ENCODE measurements at regions not wholly inside any gene's neighbourhood (a gene's known extent, or its start where the extent isn't known, plus 50 kb on each side); places are given as distances from the start of the nearest gene placed in this dataset.

DNA sequence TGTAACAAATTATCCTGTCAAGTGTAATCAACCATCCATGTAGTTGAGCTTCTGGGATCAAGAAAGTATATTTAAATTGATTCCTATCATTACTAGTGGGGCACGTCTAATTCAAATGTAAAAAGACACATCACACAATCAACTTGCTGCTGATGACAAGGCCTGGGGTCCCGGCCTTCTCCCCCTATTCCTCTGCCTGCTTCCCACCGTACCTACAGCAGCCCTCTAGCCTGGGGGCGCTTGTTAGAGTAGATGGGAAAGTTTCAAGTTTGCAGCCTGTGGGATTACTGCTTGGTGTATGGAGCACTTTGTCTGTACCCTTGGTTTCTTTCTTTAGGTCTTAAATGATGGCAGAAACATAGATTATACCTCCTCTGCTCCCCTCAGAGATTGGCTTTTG, 333.3 kb upstream of the KYNU start:
- DNase-seq (ENCODE audit: extremely low spot score), result no peak
- TF ChIP-seq ZNF384 (IDR thresholded peaks at IDR 0.05), result no peak
- no peak for TF ChIP-seq FOXA1 (IDR thresholded peaks at IDR 0.05)
- TF ChIP-seq ARNT (IDR thresholded peaks at IDR 0.05), result no peak
- TF ChIP-seq FOXM1 (IDR thresholded peaks at IDR 0.05; ENCODE audit: borderline replicate concordance), result no peak
- no peak for TF ChIP-seq PKNOX1 (IDR thresholded peaks at IDR 0.05)
- no peak for TF ChIP-seq ELF4 (IDR thresholded peaks at IDR 0.05)
- no peak for TF ChIP-seq CTBP1 (IDR thresholded peaks at IDR 0.05; ENCODE audit: borderline replicate concordance)
- no peak for TF ChIP-seq SUZ12 (IDR thresholded peaks at IDR 0.05)
- TF ChIP-seq NFRKB (IDR thresholded peaks at IDR 0.05), result no peak
- no peak for TF ChIP-seq BHLHE40 (IDR thresholded peaks at IDR 0.05; ENCODE audit: borderline replicate concordance)
- no peak for TF ChIP-seq HDGF (IDR thresholded peaks at IDR 0.05; ENCODE audit: borderline replicate concordance)
- TF ChIP-seq L3MBTL2 (conservative IDR thresholded peaks at IDR 0.05), result no peak
- TF ChIP-seq SP1 (IDR thresholded peaks at IDR 0.05), result no peak
- TF ChIP-seq TARDBP (IDR thresholded peaks at IDR 0.05), result no peak
- TF ChIP-seq LEF1 (IDR thresholded peaks at IDR 0.05; ENCODE audit: borderline replicate concordance), result no peak
- TF ChIP-seq FOXK2 (IDR thresholded peaks at IDR 0.05), result no peak
- ChIA-PET POLR2A (no interaction called here), CTCF (no interaction called here)

DNA sequence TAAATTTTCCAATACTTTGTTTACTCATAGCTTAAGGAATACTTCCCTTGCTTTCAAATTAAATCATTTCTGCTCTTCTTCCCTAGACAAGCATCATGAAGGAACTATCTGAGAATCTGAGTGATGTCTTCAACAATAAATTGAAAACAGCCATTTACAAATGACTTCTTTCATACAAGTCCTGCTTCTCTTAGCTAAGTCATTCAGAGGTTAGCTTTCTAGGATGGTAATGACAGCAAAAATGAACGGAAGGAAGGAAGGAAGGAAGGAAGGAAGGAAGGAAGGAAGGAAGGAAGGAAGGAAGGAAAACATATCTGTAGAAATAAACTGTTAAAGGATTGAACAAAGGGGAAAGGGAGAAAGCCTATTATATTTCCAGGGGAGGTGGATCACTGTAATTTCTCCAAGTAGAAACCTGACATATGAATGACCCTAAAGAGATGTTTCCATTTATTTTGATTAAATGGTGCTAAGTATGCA, 335.0 kb upstream of the KYNU start:
- no peak for DNase-seq (ENCODE audit: extremely low spot score)
- no peak for TF ChIP-seq BHLHE40 (IDR thresholded peaks at IDR 0.05; ENCODE audit: borderline replicate concordance)
- TF ChIP-seq ARNT (IDR thresholded peaks at IDR 0.05), result no peak
- TF ChIP-seq HDGF (IDR thresholded peaks at IDR 0.05; ENCODE audit: borderline replicate concordance), result no peak
- no peak for TF ChIP-seq TARDBP (IDR thresholded peaks at IDR 0.05)
- no peak for TF ChIP-seq SP1 (IDR thresholded peaks at IDR 0.05)
- no peak for TF ChIP-seq LEF1 (IDR thresholded peaks at IDR 0.05; ENCODE audit: borderline replicate concordance)
- no peak for TF ChIP-seq FOXM1 (IDR thresholded peaks at IDR 0.05; ENCODE audit: borderline replicate concordance)
- no peak for TF ChIP-seq FOXK2 (IDR thresholded peaks at IDR 0.05)
- no peak for TF ChIP-seq PKNOX1 (IDR thresholded peaks at IDR 0.05)
- TF ChIP-seq SUZ12 (IDR thresholded peaks at IDR 0.05), result no peak
- no peak for TF ChIP-seq CTBP1 (IDR thresholded peaks at IDR 0.05; ENCODE audit: borderline replicate concordance)
- TF ChIP-seq FOXA1 (IDR thresholded peaks at IDR 0.05), result no peak
- TF ChIP-seq L3MBTL2 (conservative IDR thresholded peaks at IDR 0.05), result no peak
- no peak for TF ChIP-seq ZNF384 (IDR thresholded peaks at IDR 0.05)
- no peak for TF ChIP-seq NFRKB (IDR thresholded peaks at IDR 0.05)
- no peak for TF ChIP-seq ELF4 (IDR thresholded peaks at IDR 0.05)
- POLR2A ChIA-PET, result no interaction called here
- CTCF ChIA-PET, result interaction anchor here (0.6 kb wide), 1 partner anchor 534 kb away, joined by 3 read pairs; no protein-coding TSS in a partner anchor

DNA sequence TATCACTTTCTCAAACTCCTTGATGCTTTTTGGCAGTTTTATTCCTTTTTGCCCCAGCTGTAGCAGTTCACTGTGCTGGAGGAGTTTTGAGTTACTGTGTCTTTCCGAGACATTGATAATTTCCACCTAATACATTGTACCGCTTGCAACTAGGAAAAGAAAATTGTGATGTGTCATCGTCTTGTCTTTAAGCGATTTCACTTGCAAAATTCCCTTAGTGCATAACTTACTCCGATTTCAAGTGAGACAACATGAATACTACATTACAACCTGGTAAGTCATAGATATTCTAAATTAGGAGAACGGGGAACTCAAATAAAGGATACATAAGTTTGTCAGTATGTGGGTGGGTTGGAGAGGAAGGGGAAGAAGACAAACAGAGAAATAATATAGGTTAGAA, 340.5 kb upstream of the KYNU start:
- no peak for DNase-seq (ENCODE audit: extremely low spot score)
- TF ChIP-seq HDGF (IDR thresholded peaks at IDR 0.05; ENCODE audit: borderline replicate concordance) (no peak), ARNT (IDR thresholded peaks at IDR 0.05) (no peak), ELF4 (IDR thresholded peaks at IDR 0.05) (no peak), CTBP1 (IDR thresholded peaks at IDR 0.05; ENCODE audit: borderline replicate concordance) (no peak), SP1 (IDR thresholded peaks at IDR 0.05) (no peak), FOXA1 (IDR thresholded peaks at IDR 0.05) (no peak), SUZ12 (IDR thresholded peaks at IDR 0.05) (no peak), PKNOX1 (IDR thresholded peaks at IDR 0.05) (no peak), L3MBTL2 (conservative IDR thresholded peaks at IDR 0.05) (no peak)
- POLR2A ChIA-PET, result no interaction called here
- CTCF ChIA-PET, result no interaction called here

DNA sequence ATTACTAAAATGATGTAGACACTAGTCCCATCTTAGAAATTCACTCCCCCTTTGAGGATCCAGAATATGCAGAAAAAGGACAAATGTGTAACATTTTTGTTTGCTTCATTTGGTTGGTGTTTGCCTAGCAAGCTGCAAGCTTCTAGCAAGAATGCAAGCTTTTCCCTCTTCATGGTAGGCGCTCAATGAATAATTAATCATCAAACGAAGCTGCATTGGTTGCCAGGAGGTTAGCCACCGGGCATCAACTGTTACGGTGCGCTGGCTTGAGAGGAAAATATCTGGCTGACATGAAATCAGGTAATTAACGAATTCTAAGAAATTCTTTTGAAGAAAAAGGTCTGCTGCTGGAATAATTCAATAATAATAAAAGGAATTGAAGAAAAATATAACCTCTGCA, 341.0 kb upstream of the KYNU start:
- no peak for TF ChIP-seq ZNF384 (IDR thresholded peaks at IDR 0.05)
- TF ChIP-seq HDGF (IDR thresholded peaks at IDR 0.05; ENCODE audit: borderline replicate concordance), result no peak
- TF ChIP-seq BHLHE40 (IDR thresholded peaks at IDR 0.05; ENCODE audit: borderline replicate concordance), result no peak
- DNase-seq (ENCODE audit: extremely low spot score), result no peak
- POLR2A ChIA-PET, result no interaction called here
- CTCF ChIA-PET, result no interaction called here

DNA sequence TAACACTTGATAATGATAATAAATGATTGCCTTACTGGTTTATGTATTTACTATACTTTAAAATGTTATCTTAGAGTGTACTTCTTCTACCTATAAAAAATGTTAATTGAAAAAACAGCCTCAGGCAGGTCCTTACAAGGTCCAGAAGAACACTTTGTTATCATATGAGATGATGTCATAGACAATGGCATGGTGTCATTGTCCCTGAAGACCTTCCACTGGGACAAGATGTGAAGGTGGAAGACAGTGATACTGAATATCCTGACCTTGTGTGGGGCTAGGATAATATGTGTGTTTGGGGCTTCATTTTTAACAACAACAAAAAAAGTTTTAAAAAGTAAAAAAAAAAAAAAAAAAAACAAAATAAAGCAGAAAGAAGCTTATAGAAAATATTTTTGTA, 342.2 kb upstream of the KYNU start:
- DNase-seq (ENCODE audit: extremely low spot score), result no peak
- POLR2A ChIA-PET, result no interaction called here
- TF ChIP-seq PKNOX1 (IDR thresholded peaks at IDR 0.05) (0 out of 2 replicates have a peak, but pooled peaks have one; percentile 16), FOXM1 (IDR thresholded peaks at IDR 0.05; ENCODE audit: borderline replicate concordance) (no peak)
- CTCF ChIA-PET, result no interaction called here

- DNase-seq (ENCODE audit: extremely low spot score), result no peak
- POLR2A ChIA-PET, result no interaction called here
- CTCF ChIA-PET, result no interaction called here
- no peak for TF ChIP-seq ARNT (IDR thresholded peaks at IDR 0.05)
- no peak for TF ChIP-seq SUZ12 (IDR thresholded peaks at IDR 0.05)
- TF ChIP-seq NFRKB (IDR thresholded peaks at IDR 0.05), result no peak
- no peak for TF ChIP-seq HDGF (IDR thresholded peaks at IDR 0.05; ENCODE audit: borderline replicate concordance)
Observed at GRCh38 chr2:142533177-142533576, 344.3 kb upstream of the KYNU start.
